ENCODE measurements at regions not wholly inside any gene's neighbourhood (a gene's known extent, or its start where the extent isn't known, plus 50 kb on each side); places are given as distances from the start of the nearest gene placed in this dataset.

- DNase-seq (ENCODE audit: low read depth): no peak
- Histone ChIP-seq H3K36me3 (ENCODE audit: control insufficient read depth, insufficient read depth, low read length) (no peaks in the 10 kb centered on the region), H3K27me3 (ENCODE audit: control insufficient read depth, insufficient read depth, low read length) (no peaks in the 10 kb centered on the region), H3K4me3 (ENCODE audit: low read depth, low read length) (no peak overlapping the region)
- CTCF ChIA-PET: no interaction called here
- no peak for TF ChIP-seq CTCF (IDR thresholded peaks at IDR 0.05; ENCODE audit: insufficient read depth, low read depth, low read length)
- POLR2A ChIA-PET: no interaction called here
These were observed 62.0 kb downstream of the GLI2 start for GRCh38 chr2:120797421-120798221.

- DNase-seq (ENCODE audit: low read depth): no peak
- Histone ChIP-seq H3K27me3 (ENCODE audit: control insufficient read depth, insufficient read depth, low read length) (no peaks in the 10 kb centered on the region), H3K36me3 (ENCODE audit: control insufficient read depth, insufficient read depth, low read length) (no peaks in the 10 kb centered on the region), H3K4me3 (ENCODE audit: low read depth, low read length) (no peak overlapping the region)
- ChIA-PET POLR2A (no interaction called here), CTCF (no interaction called here)
- TF ChIP-seq CTCF (IDR thresholded peaks at IDR 0.05; ENCODE audit: insufficient read depth, low read depth, low read length): no peak
These were observed 63.0 kb downstream of the GLI2 start for GRCh38 chr2:120798567-120799247.

- peaks cover 2% of the 10 kb centered on the region for H3K36me3 ChIP-seq (ENCODE audit: control insufficient read depth, insufficient read depth, low read length)
- TF ChIP-seq CTCF (IDR thresholded peaks at IDR 0.05; ENCODE audit: insufficient read depth, low read depth, low read length): no peak
- DNase-seq (ENCODE audit: low read depth): no peak
- POLR2A ChIA-PET: no interaction called here
- H3K27me3 ChIP-seq (ENCODE audit: control insufficient read depth, insufficient read depth, low read length): no peaks in the 10 kb centered on the region
- no peak overlapping the region for H3K4me3 ChIP-seq (ENCODE audit: low read depth, low read length)
- CTCF ChIA-PET: interaction anchor here (1.0 to 1.9 kb wide), 2 partner anchors 16 to 66 kb away, joined by 3 to 5 read pairs; partner anchors contain the start of gene GLI2
These were observed 66.5 kb downstream of the GLI2 start for GRCh38 chr2:120802158-120802557.

GRCh38 chr2:120802867-120803484, 67.3 kb downstream of the GLI2 start:
- Histone ChIP-seq H3K4me3 (ENCODE audit: low read depth, low read length) (no peak overlapping the region), H3K27me3 (ENCODE audit: control insufficient read depth, insufficient read depth, low read length) (no peaks in the 10 kb centered on the region), H3K36me3 (ENCODE audit: control insufficient read depth, insufficient read depth, low read length) (peaks cover 5% of the 10 kb centered on the region)
- ChIA-PET POLR2A (no interaction called here), CTCF (interaction anchor here (0.6 to 1.9 kb wide), 4 partner anchors 15 to 107 kb away, joined by 3 to 5 read pairs (median 4); no protein-coding TSS in a partner anchor)
- no peak for DNase-seq (ENCODE audit: low read depth)
- TF ChIP-seq CTCF (IDR thresholded peaks at IDR 0.05; ENCODE audit: insufficient read depth, low read depth, low read length): no peak

- CTCF ChIA-PET: interaction anchor here (0.6 to 1.8 kb wide), 2 partner anchors 54 to 108 kb away, joined by 4 read pairs; no protein-coding TSS in a partner anchor
- TF ChIP-seq CTCF (IDR thresholded peaks at IDR 0.05; ENCODE audit: insufficient read depth, low read depth, low read length): no peak
These were observed 68.2 kb downstream of the GLI2 start for GRCh38 chr2:120803764-120804335.

More at GRCh38 chr2:120803764-120804335, 68.2 kb downstream of the GLI2 start:
- POLR2A ChIA-PET: no interaction called here
- Histone ChIP-seq H3K27me3 (ENCODE audit: control insufficient read depth, insufficient read depth, low read length) (no peaks in the 10 kb centered on the region), H3K36me3 (ENCODE audit: control insufficient read depth, insufficient read depth, low read length) (peaks cover 9% of the 10 kb centered on the region), H3K4me3 (ENCODE audit: low read depth, low read length) (no peak overlapping the region)
- DNase-seq (ENCODE audit: low read depth): no peak

Measured in BJ (cell line).